ENCODE measurements at regions not wholly inside any gene's neighbourhood (a gene's known extent, or its start where the extent isn't known, plus 50 kb on each side); places are given as distances from the start of the nearest gene placed in this dataset.

DNA sequence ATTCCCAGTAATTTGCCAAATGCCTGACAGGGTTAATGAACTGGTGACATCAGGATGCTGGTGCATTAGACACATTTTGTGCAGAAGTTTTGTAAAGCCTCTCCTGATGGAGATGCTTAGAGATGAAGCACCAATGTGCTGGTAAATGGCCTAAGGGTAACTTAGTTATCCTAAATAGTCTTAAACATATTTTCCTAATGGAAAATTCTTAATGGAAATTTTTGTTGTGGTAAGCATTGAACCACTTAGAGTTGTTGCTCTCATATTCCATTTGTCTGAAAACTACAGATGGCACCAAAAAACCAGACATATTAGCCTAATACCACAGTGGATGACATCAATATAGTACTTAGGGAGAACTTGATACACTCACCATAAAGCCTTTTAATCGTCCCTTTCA lies 154.5 kb upstream of the ANK2 start:
- DNase-seq (ENCODE audit: low read depth) = no peak

DNA sequence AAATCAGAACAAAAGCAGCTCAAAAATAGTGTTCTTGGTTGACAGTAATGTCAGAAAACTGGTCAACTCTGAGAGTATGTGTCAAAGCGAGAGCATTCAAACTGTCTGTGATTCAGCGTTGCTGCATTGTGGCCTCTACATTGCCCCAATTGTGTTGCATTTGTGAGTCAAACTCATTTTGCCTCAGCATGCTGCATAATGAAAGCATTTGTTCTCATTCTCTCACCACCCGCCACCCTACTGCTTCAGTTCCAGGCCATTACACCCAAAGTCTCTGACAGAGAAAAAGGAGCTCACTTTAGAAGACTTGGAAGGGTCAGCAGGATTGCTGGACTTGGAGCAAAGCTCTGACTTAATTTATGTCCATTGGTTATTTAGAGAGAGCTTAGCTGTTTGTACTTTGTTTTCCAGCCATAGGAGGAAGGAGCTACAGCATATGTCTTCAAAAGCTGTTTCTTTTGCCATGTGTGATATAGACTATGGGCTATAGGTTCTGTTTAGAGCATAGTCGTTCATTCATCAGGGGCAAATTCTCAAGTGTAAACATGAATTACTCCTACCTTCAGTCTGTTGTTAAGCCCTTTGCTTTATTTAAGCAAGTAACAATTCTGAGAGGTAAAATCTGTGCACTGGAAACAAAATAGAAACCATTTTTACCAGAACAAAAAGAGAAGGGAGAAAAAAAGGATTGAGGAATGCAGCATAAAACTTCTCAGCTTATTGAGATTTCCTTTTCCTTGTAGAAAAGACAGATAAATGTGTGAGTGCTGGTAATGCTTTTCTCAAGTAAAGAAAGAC lies 153.4 kb upstream of the ANK2 start:
- DNase-seq (ENCODE audit: low read depth) = peak; percentile 45

DNA sequence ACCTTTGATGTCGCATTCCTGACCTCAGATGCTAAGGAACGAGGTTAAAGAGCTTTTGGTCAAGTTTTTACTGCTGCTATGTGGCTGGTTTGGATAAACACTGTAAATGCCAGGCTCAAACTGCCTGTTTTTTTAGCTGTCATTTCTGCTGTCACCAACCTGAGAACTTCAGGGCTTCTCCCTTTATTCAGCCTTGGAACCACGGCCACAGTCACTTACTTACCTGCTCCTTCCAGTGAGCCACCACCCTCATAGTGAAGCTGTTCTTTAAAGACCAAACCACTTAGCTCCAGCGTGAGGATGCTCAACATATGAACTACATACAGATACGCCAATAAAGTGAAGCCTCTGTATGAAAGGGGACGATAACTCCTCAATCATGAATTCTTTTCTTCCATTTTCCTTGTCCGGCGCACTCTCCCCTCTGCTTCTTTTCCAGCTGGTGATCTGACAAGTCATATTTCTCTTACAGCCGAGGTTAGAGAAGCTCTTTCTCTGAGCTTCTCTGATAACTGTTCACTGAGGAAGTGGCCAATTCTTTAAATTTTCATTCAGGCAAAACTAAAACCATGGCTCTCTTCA lies 152.8 kb upstream of the ANK2 start:
- no peak for DNase-seq (ENCODE audit: low read depth)

DNA sequence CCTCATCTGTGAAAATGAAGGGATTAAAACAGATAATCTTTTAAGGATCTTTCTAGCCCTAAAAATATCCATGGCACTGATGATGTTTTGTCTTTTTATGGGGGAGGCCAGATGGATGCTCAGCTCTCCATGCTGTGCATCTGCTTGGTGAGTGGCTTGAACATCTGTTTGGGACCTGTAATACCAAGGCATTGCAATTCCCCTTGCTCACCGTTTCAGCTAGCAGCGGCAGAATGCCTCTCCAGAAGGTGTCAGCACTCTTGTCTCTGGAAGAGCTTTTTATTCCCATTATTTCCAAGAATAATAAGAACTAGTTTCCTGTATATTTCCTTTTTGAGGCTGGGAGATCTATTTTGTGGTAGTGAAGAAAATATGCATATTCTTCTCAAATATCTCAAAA lies 151.9 kb upstream of the ANK2 start:
- DNase-seq (ENCODE audit: low read depth) = no peak

DNA sequence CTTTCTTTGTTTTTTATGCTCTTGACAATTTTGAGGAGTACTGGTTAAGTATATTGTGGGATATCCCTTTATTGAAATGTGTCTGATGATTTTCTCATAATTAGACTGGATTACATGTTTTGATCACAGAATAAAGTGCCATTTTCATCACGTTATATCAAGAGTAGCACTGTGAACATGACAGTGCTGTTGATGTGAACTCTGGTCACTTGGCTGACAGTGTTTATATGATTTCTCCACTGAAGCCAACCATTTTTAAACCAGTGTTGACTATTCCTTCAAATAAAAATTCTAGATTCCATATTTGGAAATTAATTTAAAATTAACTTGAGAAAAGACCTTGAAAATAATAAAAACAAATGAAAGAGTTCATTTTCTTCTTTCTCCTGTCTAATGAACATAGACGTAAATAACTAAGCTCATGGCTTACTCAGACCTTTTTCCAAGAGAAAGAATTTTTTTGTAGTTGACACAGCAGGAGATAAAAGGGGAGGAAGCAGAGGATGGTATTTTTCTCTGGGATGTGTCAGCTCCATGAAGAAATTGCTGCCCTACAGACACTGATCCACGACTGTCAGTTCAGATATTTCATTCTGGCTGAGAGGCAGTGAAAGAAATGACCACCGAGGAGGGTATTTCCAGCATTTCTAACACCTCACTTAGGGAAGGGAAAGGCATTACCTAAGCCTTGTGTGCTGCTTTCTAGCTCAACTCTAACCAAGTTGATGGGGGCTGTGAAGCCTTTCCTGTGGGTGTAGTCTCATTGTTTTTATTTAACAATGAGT lies 150.9 kb upstream of the ANK2 start:
- DNase-seq (ENCODE audit: low read depth) = peak; percentile 0

DNA sequence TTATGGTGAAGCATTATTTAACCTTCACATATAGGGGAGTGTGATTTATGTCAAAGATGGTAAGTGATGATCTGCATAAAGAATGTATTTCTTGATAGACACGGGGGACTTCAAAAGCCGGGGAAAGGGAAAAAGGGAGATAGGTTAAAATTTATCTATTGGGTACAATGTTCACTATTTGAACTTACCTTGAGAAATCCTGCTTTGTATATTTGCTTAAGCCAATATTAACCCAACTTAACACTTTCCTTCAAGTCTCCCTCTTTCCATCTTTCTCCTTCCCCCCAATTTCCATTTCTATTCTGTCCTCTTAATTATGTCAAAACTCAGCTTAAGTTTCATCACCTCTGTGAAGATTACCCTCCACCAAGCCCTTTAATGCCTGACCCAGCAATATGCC lies 149.0 kb upstream of the ANK2 start:
- DNase-seq (ENCODE audit: low read depth) = no peak

DNA sequence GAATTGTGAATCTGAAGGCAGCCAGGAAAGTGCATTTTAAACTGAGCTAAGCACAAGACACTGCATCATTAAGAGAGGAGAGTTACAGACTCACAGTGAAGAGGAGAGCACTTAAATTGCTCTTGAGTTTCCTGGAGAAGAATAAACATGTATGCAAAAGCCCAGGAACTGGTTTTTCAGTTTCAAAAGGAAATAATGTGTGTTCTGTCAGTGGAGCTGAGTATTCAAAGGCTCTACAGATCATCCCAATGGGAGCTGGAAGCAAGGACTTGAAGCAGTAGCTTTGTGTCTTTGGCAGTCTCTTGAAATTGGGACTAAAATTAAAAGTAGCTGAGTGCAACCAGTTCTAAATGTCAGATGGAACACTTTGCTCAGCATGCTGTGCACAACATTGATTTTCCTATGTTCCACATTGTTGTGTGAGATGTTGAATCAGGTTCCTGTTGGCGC lies 147.5 kb upstream of the ANK2 start:
- peak; percentile 1 for DNase-seq (ENCODE audit: low read depth)

DNA sequence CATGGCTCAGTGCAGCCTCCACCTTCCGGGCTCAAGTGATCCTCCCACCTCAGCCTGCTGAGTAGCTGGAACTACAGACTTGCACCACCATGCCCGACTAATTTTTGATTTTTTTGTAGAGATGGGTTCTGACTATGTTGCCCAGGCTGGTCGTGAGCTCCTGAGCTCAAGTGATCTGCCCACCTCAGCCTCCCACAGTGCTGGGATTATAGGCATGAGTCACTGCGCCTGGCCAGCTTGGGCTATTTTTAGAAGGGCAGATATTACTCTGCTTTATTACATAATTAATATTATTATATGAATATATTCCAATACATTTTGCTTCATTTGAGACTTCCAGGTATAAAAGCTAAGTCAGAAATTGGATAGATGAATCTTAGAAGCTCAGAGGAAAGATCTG lies 143.7 kb upstream of the ANK2 start:
- no peak for DNase-seq (ENCODE audit: low read depth)

DNA sequence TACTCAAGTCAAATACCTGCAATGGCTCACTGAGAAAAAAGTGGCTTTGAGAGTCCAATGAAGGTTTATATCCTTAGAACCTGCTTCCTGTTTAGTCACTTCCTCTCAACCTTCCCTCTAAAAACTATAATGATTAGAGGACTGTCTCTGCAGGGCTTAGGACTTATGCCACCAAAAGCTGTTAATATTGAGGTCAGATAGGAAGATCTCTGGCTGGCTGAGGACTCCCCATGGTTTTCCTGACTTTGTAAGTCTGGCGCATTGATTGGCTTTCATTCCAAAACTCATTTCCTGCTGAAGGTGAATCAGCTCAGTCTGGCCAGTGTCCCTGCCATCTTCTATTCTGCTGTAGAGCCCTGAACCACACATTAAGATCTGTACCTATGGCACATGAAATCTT lies 140.9 kb upstream of the ANK2 start:
- peak; percentile 4 for DNase-seq (ENCODE audit: low read depth)

DNA sequence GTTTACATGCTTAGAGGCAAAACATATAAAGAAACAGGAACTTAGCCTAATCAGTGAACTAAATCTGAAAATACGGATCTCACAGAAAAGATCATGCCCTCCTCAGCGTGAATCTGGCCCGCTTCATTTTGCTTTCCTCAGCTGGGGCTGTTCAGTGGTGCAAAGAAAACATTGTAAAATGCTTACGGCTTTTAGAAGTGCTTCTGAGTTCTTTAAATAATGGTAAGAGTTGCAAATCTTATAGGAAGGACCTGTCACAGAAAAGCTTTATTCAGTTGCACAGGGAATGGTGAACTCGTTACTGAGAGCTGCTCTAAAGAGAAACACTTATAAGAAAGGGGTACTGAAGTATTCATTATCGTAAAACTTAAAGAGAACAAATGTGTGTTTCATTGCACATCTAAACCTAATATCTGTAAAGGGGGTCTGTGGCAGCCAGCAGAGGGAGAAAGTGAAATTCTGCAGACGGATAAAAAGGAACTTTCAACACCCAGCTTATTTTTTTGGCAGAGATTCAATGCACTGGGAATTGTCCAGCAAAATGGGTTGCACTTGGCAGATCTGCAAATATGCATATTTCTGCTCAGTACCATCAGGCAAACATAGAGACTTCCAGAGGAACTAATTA lies 139.2 kb upstream of the ANK2 start:
- peak; percentile 32 for DNase-seq (ENCODE audit: low read depth)

DNA sequence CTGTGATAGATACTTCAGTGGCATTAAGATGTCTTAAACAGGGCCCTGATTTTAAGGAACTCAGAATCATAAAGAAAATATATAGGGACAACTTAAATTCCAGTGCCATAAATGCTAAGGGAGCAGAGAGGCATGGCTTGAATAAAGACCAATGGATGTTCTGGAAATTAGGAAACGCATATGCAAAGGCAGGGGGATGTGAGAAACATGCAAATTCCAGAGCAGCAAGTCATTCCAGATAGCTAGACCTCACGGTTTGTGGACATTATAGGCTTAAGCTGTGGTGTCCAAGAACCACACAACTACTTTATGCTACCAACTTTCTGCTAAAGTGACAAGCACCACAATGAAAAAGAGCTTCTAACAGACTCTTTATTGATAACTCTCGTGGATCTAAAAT lies 132.6 kb upstream of the ANK2 start:
- DNase-seq (ENCODE audit: low read depth) = peak; percentile 11

DNA sequence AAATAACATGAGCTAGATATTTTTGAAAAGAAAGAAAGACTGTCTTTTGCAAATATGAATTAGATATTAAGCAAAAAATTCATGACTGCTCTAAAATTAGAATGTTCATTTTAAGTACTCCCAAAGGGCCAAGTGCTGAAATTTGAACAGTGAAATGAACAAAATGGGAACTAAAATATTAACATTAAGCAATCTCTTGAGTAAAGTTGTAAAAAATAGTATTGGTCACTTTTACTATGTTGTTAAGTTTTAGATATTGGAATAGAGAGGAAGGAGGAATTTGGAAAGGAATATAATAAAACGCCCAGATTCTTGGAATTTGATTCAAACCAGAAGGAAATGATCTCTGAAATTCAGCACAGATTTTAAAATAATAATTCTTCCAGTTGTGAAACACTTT lies 125.9 kb upstream of the ANK2 start:
- DNase-seq (ENCODE audit: low read depth) = no peak

DNA sequence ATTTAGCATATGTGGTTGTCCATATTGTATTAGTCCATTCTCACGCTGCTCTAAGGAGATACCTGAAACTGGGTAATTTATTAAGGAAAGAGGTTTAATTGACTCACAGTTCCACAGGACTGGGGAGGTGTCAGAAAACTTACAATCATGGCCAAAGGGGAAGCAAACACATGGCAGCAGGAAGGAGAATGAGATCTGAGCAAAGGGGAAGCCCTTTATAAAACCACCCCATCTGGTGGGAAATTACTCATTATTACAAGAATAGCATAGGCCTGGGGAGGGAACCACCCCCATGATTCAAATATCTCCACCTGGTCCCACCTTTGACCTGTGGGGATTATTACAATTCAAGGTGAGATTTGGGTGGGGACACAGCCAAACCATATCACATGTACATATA lies 122.6 kb upstream of the ANK2 start:
- DNase-seq (ENCODE audit: low read depth) = no peak

DNA sequence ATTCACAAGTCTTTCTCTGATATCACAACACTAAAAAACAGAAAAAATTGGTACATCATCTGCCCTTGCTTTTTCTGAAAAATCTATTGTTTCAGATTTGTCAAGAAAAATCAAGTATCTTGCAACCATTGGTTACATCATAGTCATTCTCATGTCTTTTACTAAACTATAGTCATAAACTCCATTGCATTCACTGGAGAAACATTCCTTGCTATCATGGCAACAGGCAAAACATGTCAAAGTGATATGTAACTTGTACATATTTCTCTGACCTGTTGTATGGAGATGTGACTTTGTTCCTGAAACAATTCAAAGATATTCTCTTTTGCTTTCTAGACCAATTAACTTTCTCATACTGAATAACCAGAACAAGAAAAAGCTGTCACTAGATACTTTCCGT lies 121.9 kb upstream of the ANK2 start:
- DNase-seq (ENCODE audit: low read depth) = no peak

DNA sequence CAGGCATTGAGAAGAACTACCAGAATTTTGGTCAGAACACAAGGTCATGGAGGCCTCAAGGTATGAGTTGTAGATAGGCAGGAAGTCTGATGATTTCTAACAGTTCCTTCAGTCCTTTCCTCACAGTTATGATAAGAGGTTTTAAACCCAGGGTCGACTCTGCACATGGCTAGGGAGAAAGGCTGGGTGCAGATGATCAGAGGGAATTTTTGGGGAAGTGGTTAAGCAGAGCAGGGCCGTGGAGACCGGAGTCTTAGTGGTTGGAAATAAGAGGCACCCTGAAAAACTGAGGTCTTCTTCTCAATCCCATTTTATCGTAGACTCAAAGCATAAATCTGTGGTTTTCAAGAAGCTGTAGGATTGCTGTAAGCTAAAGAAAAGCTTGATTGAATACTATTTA lies 118.5 kb upstream of the ANK2 start:
- no peak for DNase-seq (ENCODE audit: low read depth)

DNA sequence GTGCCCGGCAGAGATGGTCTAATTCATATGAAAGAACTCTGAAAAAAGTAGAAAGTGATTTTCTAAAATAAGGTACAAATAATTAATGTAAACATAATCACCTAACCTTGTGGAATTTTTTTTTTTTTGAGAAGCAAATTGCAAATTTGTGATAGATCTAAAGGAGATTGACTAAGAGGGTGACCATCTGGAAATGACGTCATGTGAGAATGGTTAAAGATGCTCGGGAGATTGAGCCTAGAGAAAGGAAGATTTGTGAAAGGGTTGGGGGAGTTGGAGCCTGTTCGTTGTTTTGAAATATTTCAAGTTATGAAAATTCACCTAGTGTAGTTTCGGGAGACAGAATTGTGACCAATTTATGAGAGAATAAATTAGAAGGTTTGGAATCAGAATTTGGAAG lies 115.7 kb upstream of the ANK2 start:
- no peak for DNase-seq (ENCODE audit: low read depth)

DNA sequence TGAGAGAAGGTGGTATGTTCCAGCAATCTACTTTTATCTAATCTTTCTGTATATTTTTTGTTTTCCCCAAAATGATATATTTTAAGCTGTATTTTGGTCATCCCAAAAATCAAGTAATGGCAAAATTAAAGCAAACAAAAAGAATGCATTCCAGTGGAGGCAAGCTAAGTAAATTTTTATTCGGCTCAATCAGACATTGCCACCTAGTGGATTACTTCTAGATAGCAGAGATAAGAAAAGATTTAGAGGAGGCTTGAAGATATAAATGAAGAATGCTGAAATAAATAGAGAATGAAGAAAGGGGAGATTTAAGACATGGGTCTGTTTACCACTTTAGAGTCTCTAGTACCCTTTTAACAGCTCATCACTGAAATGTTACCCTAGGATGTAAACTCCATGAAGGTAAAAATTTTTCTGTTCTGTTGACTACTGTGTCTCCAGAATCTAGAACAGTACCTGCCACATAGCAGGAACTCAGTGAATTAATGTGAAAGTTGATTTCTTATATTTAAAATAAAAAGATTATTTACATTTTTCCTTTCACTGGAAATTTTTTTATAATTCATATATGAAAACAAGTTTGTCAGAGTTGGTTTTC lies 110.9 kb upstream of the ANK2 start:
- peak; percentile 41 for DNase-seq (ENCODE audit: low read depth)

DNA sequence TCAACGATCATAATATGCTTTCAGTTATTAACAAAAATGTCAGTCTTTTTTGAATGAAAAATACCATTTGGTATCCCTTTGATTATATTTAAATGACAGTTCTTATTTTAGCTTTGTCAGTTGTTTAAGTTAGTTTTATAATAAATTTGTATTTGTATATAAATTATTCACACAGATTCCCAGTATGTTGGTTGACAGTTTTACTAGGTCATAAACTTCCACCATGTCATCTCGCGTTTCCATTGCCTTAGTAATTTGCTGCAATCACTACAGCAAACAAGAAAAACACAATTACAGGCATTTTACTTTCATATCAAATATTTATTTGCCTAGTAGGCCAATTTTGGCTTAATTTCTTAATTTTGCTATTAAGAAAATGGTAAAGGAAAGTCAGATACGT lies 109.6 kb upstream of the ANK2 start:
- no peak for DNase-seq (ENCODE audit: low read depth)

DNA sequence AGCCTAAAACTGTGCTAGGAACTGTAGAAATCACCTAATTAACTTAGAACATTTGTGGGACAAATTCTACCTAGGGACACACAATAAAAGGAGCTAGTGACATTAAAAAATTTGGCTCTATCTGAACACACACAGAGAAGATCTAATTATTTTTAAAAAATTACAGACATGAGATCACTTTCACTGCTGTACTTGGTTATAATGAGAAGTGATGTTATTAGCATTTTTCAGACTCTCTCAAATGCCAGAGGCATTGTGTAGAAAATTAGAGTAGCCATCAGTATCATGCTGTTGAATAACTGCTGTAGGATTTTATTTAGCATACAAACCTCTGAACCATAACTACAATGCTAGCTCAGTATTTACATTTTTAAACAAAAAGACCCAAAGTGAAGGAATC lies 109.1 kb upstream of the ANK2 start:
- no peak for DNase-seq (ENCODE audit: low read depth)

DNA sequence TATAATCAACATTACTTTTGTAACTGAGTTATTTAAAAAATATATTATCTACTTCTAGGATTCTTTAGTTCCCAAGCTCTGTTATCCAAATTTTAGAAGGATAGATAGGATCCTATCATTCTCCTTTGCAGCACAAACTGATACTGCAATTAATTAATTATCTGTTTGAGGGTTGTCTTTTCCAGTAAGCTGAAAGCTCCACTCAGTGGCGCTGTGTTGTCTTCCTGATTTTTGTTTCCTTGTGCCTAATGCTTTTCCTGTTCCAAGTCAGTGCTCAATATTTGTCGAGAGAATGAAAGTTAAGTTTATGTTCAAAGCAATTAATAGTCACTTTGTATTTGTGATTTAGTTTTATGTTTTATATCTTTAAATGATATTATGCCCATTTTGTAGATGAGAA lies 107.4 kb upstream of the ANK2 start:
- no peak for DNase-seq (ENCODE audit: low read depth)

DNA sequence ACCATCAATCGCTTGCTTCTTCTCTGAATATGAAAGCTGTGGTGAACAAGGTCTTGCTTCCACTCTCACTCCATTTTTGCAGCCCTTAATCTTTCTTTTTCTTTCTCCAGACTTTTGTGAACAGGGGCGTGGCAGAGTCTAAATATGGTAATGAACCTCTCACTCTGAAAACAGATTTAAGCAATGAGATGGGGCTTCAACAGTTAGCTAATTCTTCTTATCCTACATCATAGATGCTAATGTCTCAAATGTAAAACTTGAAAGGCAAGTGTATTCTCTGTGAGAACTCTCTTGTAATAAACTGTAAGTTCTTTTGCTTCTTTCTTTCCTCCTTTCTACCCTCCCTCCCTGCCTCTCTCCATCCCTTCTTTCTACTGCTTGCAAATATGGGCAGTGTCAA lies 106.5 kb upstream of the ANK2 start:
- no peak for DNase-seq (ENCODE audit: low read depth)

DNA sequence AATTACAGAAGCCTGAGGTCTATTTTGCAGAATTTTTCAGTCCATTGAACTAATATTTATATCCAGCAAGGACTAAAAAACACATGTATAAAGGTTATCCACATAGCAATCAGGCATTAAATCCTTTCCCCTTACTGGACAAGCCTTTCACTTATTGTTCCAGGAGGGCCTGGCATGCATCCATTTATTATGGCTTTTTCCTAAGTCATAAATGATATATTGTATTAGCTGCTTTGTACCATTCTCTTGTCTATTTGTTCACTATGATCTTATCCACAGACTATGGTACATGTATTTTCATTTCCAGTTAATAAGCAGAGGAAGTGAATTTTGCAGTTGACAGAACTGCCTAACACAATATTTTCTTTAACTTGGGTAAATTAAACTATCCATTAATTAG lies 105.4 kb upstream of the ANK2 start:
- DNase-seq (ENCODE audit: low read depth) = no peak

Measured in RPMI7951 (cell line).